ENCODE measurements at regions not wholly inside any gene's neighbourhood (a gene's known extent, or its start where the extent isn't known, plus 50 kb on each side); places are given as distances from the start of the nearest gene placed in this dataset.
"Not testable (repeated sequence)": the region's sequence is repeated elsewhere in the genome, so short reads cannot be mapped to it uniquely, and the experiment has no call there.

DNA sequence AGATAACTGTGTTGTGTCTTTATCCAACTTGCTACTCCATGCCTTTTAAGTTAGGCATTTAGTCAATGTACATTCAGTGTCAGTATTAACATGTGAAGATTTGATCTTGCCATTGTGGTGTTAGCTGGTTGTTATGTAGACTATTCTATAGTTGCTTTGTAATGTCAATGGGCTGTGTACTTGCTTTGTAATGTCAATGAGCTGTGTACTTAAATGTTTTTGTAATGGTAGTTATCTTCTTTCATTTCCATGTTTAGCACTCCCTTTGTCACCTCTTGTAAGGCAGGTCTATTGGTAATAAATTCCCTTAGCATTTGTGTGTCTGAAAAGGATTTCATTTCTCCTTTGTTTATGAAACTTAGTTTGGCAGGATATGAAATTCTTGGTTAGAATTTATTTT, 53.4 kb downstream of the MC4R start:
- DNase-seq, result no peak

GRCh38 chr18:60311676-60312360, 60.8 kb downstream of the MC4R start:
- no peak for DNase-seq

DNA sequence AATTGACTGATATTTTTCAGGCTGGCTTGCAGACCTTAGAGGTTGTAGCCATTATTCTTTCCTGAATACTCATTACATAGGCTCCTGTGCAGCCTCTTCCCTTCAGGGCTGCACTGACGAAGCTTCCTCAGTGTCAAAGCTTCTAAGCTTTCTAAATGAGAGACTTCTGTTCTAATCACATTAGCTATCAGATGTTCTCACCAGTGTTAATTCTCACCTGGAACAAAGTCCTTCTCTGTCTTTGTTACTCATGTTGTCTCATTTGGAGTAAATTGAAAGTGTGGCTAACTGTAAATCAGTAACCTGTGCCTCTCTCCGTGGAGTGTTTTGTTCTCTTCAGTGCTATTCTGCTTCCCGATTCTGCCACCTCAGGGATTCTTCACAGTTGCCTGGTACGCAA, 76.9 kb downstream of the MC4R start:
- no peak for DNase-seq

DNA sequence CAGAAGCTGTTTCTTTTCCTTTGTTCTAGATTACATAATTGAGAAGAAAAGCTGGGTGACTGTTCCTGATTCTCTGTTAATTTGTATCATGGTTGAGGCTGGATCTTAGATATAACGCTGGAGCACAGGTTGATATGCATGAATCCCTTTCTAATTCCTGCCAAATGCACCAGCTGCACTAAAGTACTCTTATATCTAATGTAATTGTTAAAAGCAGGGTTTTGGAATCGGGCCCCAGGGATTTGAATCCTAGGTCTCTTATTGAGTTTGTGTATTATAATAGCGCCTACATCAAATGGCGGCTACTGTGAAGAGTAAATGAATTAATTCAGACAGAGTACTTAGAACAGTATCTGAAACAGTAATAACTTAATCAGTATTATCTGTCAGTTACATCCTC, 80.4 kb downstream of the MC4R start:
- peak; percentile 53 for DNase-seq

- DNase-seq, result no peak
Observed at GRCh38 chr18:60279391-60279790, 93.2 kb downstream of the MC4R start.

GRCh38 chr18:60277855-60278480, 94.6 kb downstream of the MC4R start:
- no peak for DNase-seq

- no peak for DNase-seq
Observed at GRCh38 chr18:60267391-60268058, 105.0 kb downstream of the MC4R start.

DNA sequence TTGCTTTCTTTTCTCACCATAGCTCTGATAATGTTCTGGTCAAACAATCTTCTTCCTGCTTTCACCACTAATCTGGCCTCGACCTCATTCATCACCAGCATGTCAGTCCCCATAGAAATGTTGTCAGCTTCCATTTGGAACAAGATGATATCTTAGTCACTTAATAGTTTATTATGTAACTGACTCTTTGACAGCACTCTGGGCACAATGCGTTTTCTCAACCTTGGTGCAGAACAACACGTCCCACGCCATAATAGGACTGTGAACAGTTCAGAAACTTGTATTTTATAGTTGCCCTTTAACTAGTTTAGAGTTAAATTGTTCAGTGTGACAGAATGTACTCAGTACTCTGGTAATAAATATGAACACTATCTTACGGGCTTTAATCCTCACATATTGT, 106.0 kb downstream of the MC4R start:
- DNase-seq, result no peak

GRCh38 chr18:60259052-60259681, 113.4 kb downstream of the MC4R start:
- DNase-seq, result no peak

GRCh38 chr18:60249388-60249787, 123.2 kb downstream of the MC4R start:
- DNase-seq, result no peak

DNA sequence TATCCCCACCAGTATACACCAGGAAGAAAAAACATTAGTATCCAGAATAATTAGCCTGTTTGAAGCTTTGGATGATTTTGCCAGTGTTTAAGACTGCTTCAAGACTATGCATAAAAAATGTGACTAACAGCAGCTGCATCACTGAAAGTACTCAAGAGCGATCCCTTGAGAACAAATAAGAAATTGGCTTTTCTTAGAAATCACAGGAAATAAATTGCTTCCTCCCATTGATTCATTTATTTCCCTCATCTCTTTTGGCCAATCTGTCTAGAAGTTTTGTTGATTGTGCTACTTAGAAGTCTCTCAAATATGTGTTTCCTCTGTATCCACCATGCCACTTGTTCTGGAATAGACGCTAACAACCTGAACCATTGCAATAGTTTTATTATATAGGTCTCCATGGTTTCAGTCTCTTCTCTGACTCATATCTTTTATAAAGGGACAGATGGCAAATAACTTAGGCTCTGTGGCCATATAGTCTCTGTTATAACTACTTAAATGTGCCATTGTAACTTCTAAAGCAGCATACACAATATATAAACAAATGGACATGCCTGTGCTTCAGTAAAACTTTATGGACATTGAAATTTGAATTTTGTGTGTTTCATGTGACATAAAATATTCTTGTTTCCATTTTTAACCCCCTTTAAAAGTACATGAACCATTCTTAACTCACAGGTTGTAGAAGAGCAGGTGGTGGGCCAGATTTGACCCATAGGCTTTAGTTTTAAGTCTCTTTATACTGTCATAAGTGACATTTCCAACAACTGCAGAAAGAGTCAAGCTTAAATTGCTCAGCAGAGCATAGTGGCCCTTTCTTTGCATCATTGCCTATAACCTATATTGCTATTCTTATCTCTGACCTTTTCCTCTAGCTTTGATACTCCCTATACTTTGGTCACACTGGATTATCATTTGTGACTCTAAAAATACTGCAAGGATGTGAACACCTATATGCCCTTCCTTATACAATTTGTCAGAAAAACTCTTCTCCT, 123.9 kb downstream of the MC4R start:
- DNase-seq, result no peak

DNA sequence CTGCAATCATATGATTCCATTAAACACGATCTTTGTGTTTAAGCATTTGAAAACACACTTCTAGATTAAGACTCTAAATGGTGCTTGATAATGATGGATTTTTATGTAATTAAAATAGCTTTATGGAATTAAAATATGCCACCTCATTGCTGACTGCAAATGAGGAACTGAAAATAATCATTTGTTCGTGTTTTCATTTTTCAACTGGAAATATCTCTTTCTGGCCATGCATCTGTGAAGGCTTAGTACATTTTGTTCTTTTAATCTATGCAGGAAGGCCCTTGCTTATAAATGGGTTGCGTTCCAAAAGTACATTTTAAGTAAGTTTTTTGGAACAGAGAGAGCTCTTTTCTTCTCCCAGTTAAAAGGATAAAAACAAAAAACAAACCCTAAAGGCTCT, 125.5 kb downstream of the MC4R start:
- no peak for DNase-seq

DNA sequence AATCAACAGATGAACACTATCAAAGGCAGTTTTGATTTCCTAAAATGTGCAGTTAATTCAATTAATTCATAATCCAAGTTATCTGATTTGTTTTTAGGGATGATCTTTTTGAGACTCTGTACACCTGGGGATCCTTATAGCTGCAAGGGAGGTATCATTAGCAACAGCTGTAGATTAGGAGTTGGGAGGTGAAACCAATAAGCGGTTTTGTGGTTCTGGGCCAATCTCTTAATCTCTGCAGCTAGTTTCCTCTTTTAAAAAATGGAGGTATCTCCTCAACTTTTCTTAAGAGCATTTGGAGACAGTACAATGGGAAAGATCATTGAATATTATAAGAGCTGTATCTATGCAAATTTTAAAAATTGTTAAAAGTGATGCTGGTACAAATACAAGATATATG, 126.0 kb downstream of the MC4R start:
- DNase-seq, result no peak

DNA sequence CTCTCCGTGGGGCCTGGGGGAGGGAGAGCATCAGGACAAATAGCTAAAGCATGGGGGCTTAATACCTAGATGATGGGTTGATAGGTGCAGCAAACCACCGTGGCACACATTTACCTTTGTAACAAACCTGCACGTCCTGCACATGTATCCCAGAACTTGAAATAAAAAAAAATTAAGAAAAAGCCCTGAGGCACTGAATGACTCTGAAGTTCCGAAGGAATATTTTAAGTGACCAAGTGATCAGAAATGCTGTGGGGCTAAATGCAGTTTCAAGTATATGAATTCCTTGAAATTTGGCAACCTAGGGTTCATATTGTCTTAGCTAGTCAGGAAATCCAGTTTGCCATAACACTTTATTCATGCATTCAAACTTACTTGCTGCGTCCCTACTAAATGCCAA, 127.5 kb downstream of the MC4R start:
- DNase-seq, result no peak

DNA sequence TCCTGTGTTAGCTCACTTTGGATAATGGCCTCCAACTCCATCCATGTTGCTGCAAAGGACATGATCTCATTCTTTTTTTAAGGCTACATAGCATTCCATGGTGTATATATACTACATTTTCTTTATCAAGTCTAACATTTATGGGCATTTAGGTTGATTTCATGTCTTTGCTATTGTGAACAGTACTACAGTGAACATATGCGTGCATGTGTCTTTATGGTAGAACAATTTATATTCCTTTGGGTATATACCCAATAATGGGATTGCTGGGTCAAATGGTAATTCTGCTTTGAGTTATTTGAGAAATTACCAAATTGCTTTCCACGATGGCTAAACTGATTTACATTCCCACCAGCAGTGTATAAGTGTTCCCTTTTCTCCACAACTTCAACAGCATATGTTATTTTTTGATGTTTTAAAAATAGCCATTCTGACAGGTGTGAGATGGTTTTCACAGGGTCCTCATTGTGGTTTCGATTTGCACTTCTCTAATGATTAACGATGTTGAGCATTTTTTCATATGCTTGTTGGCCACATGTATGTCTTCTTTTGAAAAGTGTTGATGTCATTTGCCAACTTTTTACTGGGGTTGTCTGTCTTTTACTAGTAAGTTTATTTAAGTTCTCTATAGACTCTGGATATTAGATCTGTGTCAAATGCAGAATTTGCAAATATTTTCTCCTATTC, 133.4 kb downstream of the MC4R start:
- not testable (repeated sequence) for DNase-seq

- DNase-seq, result no peak
Observed at GRCh38 chr18:60235164-60235563, 137.4 kb downstream of the MC4R start.

- no peak for DNase-seq
Observed at GRCh38 chr18:60232541-60232940, 140.0 kb downstream of the MC4R start.

- no peak for DNase-seq
Observed at GRCh38 chr18:60228609-60229595, 143.7 kb downstream of the MC4R start.

DNA sequence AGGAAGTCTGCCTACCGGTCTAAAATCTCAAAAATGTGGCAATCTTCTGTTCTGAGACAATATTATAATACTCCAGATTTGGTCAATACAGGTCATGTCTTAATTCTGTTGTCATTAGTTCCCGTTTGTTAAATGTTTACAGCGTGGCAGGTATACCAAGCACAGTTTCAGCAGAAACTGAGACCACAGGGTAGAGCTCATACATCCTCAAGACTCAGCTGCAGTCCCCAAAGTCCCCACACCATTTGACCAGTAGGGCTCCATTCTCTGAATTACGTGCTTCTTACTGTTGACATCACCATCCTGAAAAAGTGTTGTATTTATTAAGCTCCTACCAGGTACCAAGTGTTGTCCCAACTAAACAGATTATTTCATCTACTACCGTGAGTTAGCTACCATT, 157.1 kb downstream of the MC4R start:
- no peak for DNase-seq

GRCh38 chr18:60209042-60209441, 163.5 kb downstream of the MC4R start:
- no peak for DNase-seq

DNA sequence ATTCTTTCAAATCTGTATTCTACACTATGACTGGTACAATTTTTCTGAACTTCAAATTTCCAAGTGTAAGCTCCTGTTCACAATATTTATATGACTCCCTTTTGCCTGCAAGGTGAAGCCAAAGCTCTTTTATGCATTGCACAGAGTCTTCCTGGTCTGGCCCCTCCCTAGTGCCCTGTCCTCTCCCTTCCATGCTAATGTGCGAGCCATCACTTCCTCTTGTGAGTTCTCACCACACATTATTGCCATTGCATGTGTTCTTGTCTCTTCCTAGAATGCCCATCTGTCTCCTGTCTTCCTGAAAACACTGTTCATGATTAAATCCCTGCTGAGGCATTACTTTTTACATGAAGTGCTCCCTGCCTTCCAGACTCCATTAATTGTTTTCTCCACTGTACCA, 169.9 kb downstream of the MC4R start:
- DNase-seq, result no peak
